SK-N-SH (cell line): ENCODE measurements at regions not wholly inside any gene's neighbourhood (a gene's known extent, or its start where the extent isn't known, plus 50 kb on each side); places are given as distances from the start of the nearest gene placed in this dataset.

Source experiments
- CTCF ChIA-PET: fragments of 300-600, 350-600 bp; formaldehyde crosslinking; extraction: SDS; loops from one replicate; lab custom pipeline; 2021; lab: Yijun Ruan, JAX
- POLR2A ChIA-PET: fragments of 350-600 bp; sonication (Branson Sonifier 250); formaldehyde crosslinking; extraction: SDS; loops from one replicate; lab custom pipeline; 2020; ENCODE audit warnings: antibody characterized with exemption, inconsistent platforms; lab: Yijun Ruan, JAX
- DNase-seq: peaks from one replicate; pipeline ENCODE4 v3.0.0; 2012
- H2AFZ ChIP-seq: fragments of 200-600 bp; sonication (generic); 2 replicates; pipeline ENCODE4 v1.8.1; 2016; ENCODE audit warnings: antibody characterized with exemption, mild to moderate bottlenecking, low read depth
- H3F3A ChIP-seq: fragments of 200-600 bp; sonication (generic); replicated peaks from 2 replicates; pipeline ENCODE3; 2016; ENCODE audit warnings: antibody characterized with exemption, mild to moderate bottlenecking; ENCODE audit not compliant: insufficient read depth
- H3K27ac ChIP-seq, 2 experiments: fragments of 200-500 bp in 1 of 2; fragments of 200-600 bp in 1 of 2; sonication (Bioruptor generic) in 1 of 2; sonication (generic), shearing (Covaris generic) in 1 of 2; 2 replicates each; pipeline versions ENCODE4 v1.5.1 to v1.6.1; 2014 to 2016; ENCODE audit warnings: low read depth in 2 of 2, inconsistent platforms in 1 of 2, low read length in 1 of 2, mild to moderate bottlenecking in 1 of 2, mixed read lengths in 1 of 2
- H3K27me3 ChIP-seq: fragments of 200-600 bp; sonication (generic), shearing (Covaris generic); 2 replicates; pipeline ENCODE4 v1.6.1; 2016; ENCODE audit warnings: mixed run types; ENCODE audit not compliant: insufficient read depth
- H3K36me3 ChIP-seq, 2 experiments: fragments of 200-500 bp in 1 of 2; fragments of 200-600 bp in 1 of 2; sonication (Bioruptor generic) in 1 of 2; sonication (generic) in 1 of 2; replicated peaks in 1 of 2; 2 replicates each; pipeline versions ENCODE3 to v1.5.1; 2014 to 2016; ENCODE audit warnings: low read length in 1 of 2, mild to moderate bottlenecking in 1 of 2; ENCODE audit not compliant: insufficient read depth in 2 of 2, control insufficient read depth in 1 of 2
- H3K4me1 ChIP-seq, 2 experiments: fragments of 200-500 bp in 1 of 2; fragments of 200-600 bp in 1 of 2; sonication (Bioruptor generic) in 1 of 2; sonication (generic), shearing (Covaris generic) in 1 of 2; 2 replicates each; pipeline versions ENCODE4 v1.5.1 to v1.6.1; 2014 to 2016; ENCODE audit warnings: low read depth in 1 of 2, low read length in 1 of 2, mixed run types in 1 of 2; ENCODE audit not compliant: insufficient read depth in 2 of 2, control insufficient read depth in 1 of 2
- H3K4me2 ChIP-seq: fragments of 200-600 bp; sonication (generic), shearing (Covaris generic); 2 replicates; pipeline ENCODE4 v1.6.1; 2017; ENCODE audit warnings: mixed run types
- H3K4me3 ChIP-seq, 2 experiments: fragments of 200-500 bp in 1 of 2; fragments of 200-600 bp in 1 of 2; sonication (Bioruptor generic) in 1 of 2; sonication (generic), shearing (Covaris generic) in 1 of 2; 2 replicates each; pipeline versions ENCODE4 v1.5.1 to v1.8.1; 2014 to 2016; ENCODE audit warnings: low read depth in 2 of 2, inconsistent platforms in 1 of 2, low read length in 1 of 2, mild to moderate bottlenecking in 1 of 2, mixed read lengths in 1 of 2, moderate library complexity in 1 of 2
- H3K79me2 ChIP-seq: fragments of 200-600 bp; sonication (generic); 2 replicates; pipeline ENCODE4 v1.8.1; 2017; ENCODE audit warnings: mild to moderate bottlenecking; ENCODE audit not compliant: insufficient read depth
- H3K9ac ChIP-seq: fragments of 200-600 bp; sonication (generic); 2 replicates; pipeline ENCODE4 v1.6.1; 2017; ENCODE audit warnings: mixed run types
- H3K9me2 ChIP-seq: fragments of 200-600 bp; sonication (generic); 2 replicates; pipeline ENCODE4 v1.6.1; 2017; ENCODE audit warnings: mixed run types
- H3K9me3 ChIP-seq: fragments of 200-600 bp; sonication (generic); 2 replicates; pipeline ENCODE4 v1.6.1; 2017; ENCODE audit warnings: mixed run types, mild to moderate bottlenecking, moderate library complexity
- H4K20me1 ChIP-seq: fragments of 200-600 bp; sonication (generic); 2 replicates; pipeline ENCODE4 v1.6.1; 2017; ENCODE audit warnings: mild to moderate bottlenecking, mixed run types; ENCODE audit not compliant: insufficient read depth
- CHD2 ChIP-seq: fragments of 150-350 bp; IDR thresholded peaks from 2 replicates; pipeline ENCODE4 v1.6.1; 2018; ENCODE audit warnings: low read length; ENCODE audit not compliant: partially characterized antibody
- ELF1 ChIP-seq: IDR thresholded peaks from 2 replicates; pipeline ENCODE4 v1.4.0; 2012
- EP300 ChIP-seq, 2 experiments: IDR thresholded peaks; 2 replicates each; pipeline versions ENCODE4 v1.4.0 to v1.6.1; 2012; ENCODE audit warnings: borderline replicate concordance in 1 of 2, low read depth in 1 of 2, low read length in 1 of 2
- FOXJ3 ChIP-seq: sonication (generic); formaldehyde crosslinking; IDR thresholded peaks from 2 replicates; pipeline ENCODE4 v1.5.1; 2020; ENCODE audit warnings: mild to moderate bottlenecking, missing genetic modification reagents
- GATA2 ChIP-seq: sonication (generic); formaldehyde crosslinking; IDR thresholded peaks from 2 replicates; pipeline ENCODE4 v1.5.0; 2020; ENCODE audit warnings: mild to moderate bottlenecking, missing genetic modification reagents
- MAX ChIP-seq: IDR thresholded peaks from 2 replicates; pipeline ENCODE4 v1.4.0; 2012; ENCODE audit warnings: low read depth
- MXI1 ChIP-seq: IDR thresholded peaks from 2 replicates; pipeline ENCODE4 v1.6.1; 2012; ENCODE audit warnings: mild to moderate bottlenecking, low read depth, low read length, improper control_type of control experiment
- NFIC ChIP-seq: IDR thresholded peaks from 2 replicates; pipeline ENCODE4 v1.4.0; 2012; ENCODE audit warnings: borderline replicate concordance
- POLR2AphosphoS5 ChIP-seq: IDR thresholded peaks from 2 replicates; pipeline ENCODE4 v1.6.1; 2012; ENCODE audit warnings: low read depth, low read length
- RAD21 ChIP-seq: IDR thresholded peaks from 2 replicates; pipeline ENCODE4 v1.6.1; 2012; ENCODE audit warnings: mild to moderate bottlenecking, low read length
- RCOR1 ChIP-seq: fragments of 150-350 bp; IDR thresholded peaks from 2 replicates; pipeline ENCODE4 v1.6.1; 2017; ENCODE audit warnings: antibody characterized with exemption, low read length
- REST ChIP-seq: IDR thresholded peaks from 2 replicates; pipeline ENCODE4 v1.6.1; 2012; ENCODE audit warnings: mild to moderate bottlenecking, low read depth, low read length, moderate library complexity
- RXRA ChIP-seq: IDR thresholded peaks from 2 replicates; pipeline ENCODE4 v1.4.0; 2012; ENCODE audit warnings: low read depth, mild to moderate bottlenecking, borderline replicate concordance
- TEAD4 ChIP-seq: IDR thresholded peaks from 2 replicates; pipeline ENCODE4 v1.4.0; 2012; ENCODE audit warnings: mild to moderate bottlenecking, borderline replicate concordance; ENCODE audit not compliant: insufficient read depth
- USF1 ChIP-seq: IDR thresholded peaks from 2 replicates; pipeline ENCODE4 v1.4.0; 2012; ENCODE audit warnings: low read depth, borderline replicate concordance
- ZBTB33 ChIP-seq: IDR thresholded peaks from 2 replicates; pipeline ENCODE4 v1.4.0; 2012; ENCODE audit warnings: low read depth, borderline replicate concordance
- WGBS: methylation state at CpG from one replicate; pipeline ENCODE4 v1.1.6; 2017; ENCODE audit warnings: low lambda C conversion rate; 5-methylcytosine and 5-hydroxymethylcytosine counted together

GRCh38 chr12:113612793-113613192, 141.1 kb upstream of the LHX5 start:
- CTCF ChIA-PET: interaction anchor here (0.8 kb wide), 1 partner anchor 12 kb away, joined by 4 read pairs; no protein-coding TSS in a partner anchor

GRCh38 chr12:113612076-113612728, 140.5 kb upstream of the LHX5 start:
- Histone ChIP-seq H3K27ac (no peak overlapping the region), H3K4me3 (no peak overlapping the region), H3K4me2 (no peak overlapping the region), H3K9ac (no peak overlapping the region), H3K9me3 (no peaks in the 10 kb centered on the region), H3F3A (no peaks in the 10 kb centered on the region), H3K36me3 (no peaks in the 10 kb centered on the region), H2AFZ (no peak overlapping the region), H3K79me2 (no peaks in the 10 kb centered on the region), H3K9me2 (no peaks in the 10 kb centered on the region), H3K4me1 (no peaks in the 10 kb centered on the region), H3K27me3 (peaks cover 26% of the 10 kb centered on the region), H4K20me1 (no peaks in the 10 kb centered on the region)
- DNase-seq: no peak
- 33% methylated on average over 16 of the region's 16 CpGs for WGBS
- ChIA-PET CTCF (no interaction called here), POLR2A (no interaction called here)
- TF ChIP-seq NFIC: no peak
- TF ChIP-seq REST: no peak
- TF ChIP-seq EP300 (IDR thresholded peaks at IDR 0.05; ENCODE audit: borderline replicate concordance in 1 of 2, low read depth in 1 of 2, low read length in 1 of 2): no peak
- no peak for TF ChIP-seq RXRA
- no peak for TF ChIP-seq MXI1
- TF ChIP-seq USF1: no peak
- TF ChIP-seq ELF1: no peak
- TF ChIP-seq RAD21: no peak
- no peak for TF ChIP-seq RCOR1

More at GRCh38 chr12:113612793-113613192, 141.1 kb upstream of the LHX5 start:
- Histone ChIP-seq H3K9me3 (no peaks in the 10 kb centered on the region), H3K79me2 (no peaks in the 10 kb centered on the region), H2AFZ (no peak overlapping the region), H3K4me3 (no peak overlapping the region), H3F3A (no peaks in the 10 kb centered on the region), H3K4me2 (no peak overlapping the region), H3K4me1 (no peaks in the 10 kb centered on the region), H3K9me2 (no peaks in the 10 kb centered on the region), H3K9ac (no peak overlapping the region), H3K27ac (no peak overlapping the region), H4K20me1 (no peaks in the 10 kb centered on the region), H3K27me3 (peaks cover 26% of the 10 kb centered on the region), H3K36me3 (no peaks in the 10 kb centered on the region)
- POLR2A ChIA-PET: interaction anchor here (0.7 kb wide), 1 partner anchor 9 kb away, joined by 3 read pairs; no protein-coding TSS in a partner anchor
- DNase-seq: no peak
- TF ChIP-seq POLR2AphosphoS5 (no peak), TEAD4 (no peak), GATA2 (CRISPR knock-in tag) (no peak), MAX (no peak), FOXJ3 (CRISPR knock-in tag) (no peak), ZBTB33 (no peak), CHD2 (no peak)
- whole genome bisulfite sequencing: 11% methylated on average over 3 of the region's 3 CpGs
